GM23338 (cell line): ENCODE measurements at regions not wholly inside any gene's neighbourhood (a gene's known extent, or its start where the extent isn't known, plus 50 kb on each side); places are given as distances from the start of the nearest gene placed in this dataset.

Experiments used
- CREB1 ChIP-seq: fragments of 250-450 bp; sonication (Bioruptor Pico); IDR thresholded peaks from 2 replicates; pipeline ENCODE4 v1.5.0; 2020; ENCODE audit warnings: low read depth, mild to moderate bottlenecking, moderate library complexity
- CTCF ChIP-seq, 2 experiments: fragments of 200-600 bp in 1 of 2; sonication (generic) in 1 of 2; conservative IDR thresholded peaks; 2 replicates each; pipeline versions ENCODE4 v1.5.1 to v1.6.1; 2016 to 2017; ENCODE audit warnings: antibody characterized with exemption in 2 of 2, low read depth in 2 of 2, mild to moderate bottlenecking in 2 of 2, moderate library complexity in 1 of 2
- EZH2phosphoT487 ChIP-seq: fragments of 200-600 bp; sonication (generic); IDR thresholded peaks from one replicate; pipeline ENCODE4 v1.8.1; 2018; ENCODE audit warnings: antibody characterized with exemption; ENCODE audit not compliant: unreplicated experiment
- JUNB ChIP-seq: IDR thresholded peaks from one replicate; pipeline ENCODE4 v1.6.1; 2016; ENCODE audit warnings: antibody characterized with exemption; ENCODE audit not compliant: unreplicated experiment
- NANOG ChIP-seq: IDR thresholded peaks from 2 replicates; pipeline ENCODE4 v1.6.1; 2016; ENCODE audit warnings: antibody characterized with exemption, borderline replicate concordance
- ZNF114 ChIP-seq: fragments of 250-450 bp; sonication (Bioruptor Pico); IDR thresholded peaks from 2 replicates; pipeline ENCODE4 v1.5.0; 2020; ENCODE audit warnings: mild to moderate bottlenecking, moderate library complexity
- TF ChIP-seq, protein P1 (sequence below): IDR thresholded peaks from one replicate; pipeline ENCODE4 v1.6.1; 2018; ENCODE audit warnings: antibody characterized with exemption; ENCODE audit not compliant: unreplicated experiment

DNA sequence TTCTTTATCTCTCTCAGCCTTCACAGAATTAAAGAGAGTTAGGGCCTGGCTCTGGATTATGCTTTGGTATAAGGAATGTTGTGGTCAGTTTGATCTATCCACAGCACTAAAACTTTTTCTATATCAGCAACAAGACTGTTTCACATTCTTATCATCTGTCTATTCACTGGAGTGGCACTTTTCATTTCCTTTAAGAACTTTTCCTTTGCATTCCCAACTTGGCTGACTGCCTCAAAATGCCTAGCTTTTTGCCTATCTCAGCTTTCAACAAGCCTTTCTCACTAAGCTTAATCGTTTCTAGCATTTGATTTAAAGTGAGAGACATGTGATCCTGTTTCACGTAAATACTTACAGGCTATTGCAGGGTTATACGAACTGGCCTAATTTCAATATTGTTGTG is 471.8 kb downstream of the GBE1 start:
- no peak for TF ChIP-seq NANOG
- TF ChIP-seq JUNB, result no peak
- TF ChIP-seq CTCF (conservative IDR thresholded peaks at IDR 0.05; ENCODE audit: low read depth in 2 of 2), result no peak
- TF ChIP-seq, protein P1, sequence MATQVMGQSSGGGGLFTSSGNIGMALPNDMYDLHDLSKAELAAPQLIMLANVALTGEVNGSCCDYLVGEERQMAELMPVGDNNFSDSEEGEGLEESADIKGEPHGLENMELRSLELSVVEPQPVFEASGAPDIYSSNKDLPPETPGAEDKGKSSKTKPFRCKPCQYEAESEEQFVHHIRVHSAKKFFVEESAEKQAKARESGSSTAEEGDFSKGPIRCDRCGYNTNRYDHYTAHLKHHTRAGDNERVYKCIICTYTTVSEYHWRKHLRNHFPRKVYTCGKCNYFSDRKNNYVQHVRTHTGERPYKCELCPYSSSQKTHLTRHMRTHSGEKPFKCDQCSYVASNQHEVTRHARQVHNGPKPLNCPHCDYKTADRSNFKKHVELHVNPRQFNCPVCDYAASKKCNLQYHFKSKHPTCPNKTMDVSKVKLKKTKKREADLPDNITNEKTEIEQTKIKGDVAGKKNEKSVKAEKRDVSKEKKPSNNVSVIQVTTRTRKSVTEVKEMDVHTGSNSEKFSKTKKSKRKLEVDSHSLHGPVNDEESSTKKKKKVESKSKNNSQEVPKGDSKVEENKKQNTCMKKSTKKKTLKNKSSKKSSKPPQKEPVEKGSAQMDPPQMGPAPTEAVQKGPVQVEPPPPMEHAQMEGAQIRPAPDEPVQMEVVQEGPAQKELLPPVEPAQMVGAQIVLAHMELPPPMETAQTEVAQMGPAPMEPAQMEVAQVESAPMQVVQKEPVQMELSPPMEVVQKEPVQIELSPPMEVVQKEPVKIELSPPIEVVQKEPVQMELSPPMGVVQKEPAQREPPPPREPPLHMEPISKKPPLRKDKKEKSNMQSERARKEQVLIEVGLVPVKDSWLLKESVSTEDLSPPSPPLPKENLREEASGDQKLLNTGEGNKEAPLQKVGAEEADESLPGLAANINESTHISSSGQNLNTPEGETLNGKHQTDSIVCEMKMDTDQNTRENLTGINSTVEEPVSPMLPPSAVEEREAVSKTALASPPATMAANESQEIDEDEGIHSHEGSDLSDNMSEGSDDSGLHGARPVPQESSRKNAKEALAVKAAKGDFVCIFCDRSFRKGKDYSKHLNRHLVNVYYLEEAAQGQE, result no peak
- TF ChIP-seq ZNF114 (CRISPR knock-in tag), result no peak
- no peak for TF ChIP-seq CREB1 (CRISPR knock-in tag)
- no peak for TF ChIP-seq EZH2phosphoT487
